Epithelial cell of proximal tubule (primary cell): ENCODE measurements at regions not wholly inside any gene's neighbourhood (a gene's known extent, or its start where the extent isn't known, plus 50 kb on each side); places are given as distances from the start of the nearest gene placed in this dataset.

Experiments used
- DNase-seq: peaks from one replicate; pipeline ENCODE4 v3.0.0-alpha.2; 2011; ENCODE audit warnings: low read depth
- H3K4me3 ChIP-seq: 2 replicates; pipeline ENCODE4 v1.5.1; 2011; ENCODE audit warnings: low read depth, mild to moderate bottlenecking, low read length
- CTCF ChIP-seq: conservative IDR thresholded peaks from 2 replicates; pipeline ENCODE4 v1.5.1; 2012; ENCODE audit warnings: low read depth, mild to moderate bottlenecking, low read length

GRCh38 chr5:87686975-87687374 lies 274.2 kb upstream of the CCNH start:
- TF ChIP-seq CTCF: no peak
- H3K4me3 ChIP-seq: no peak overlapping the region
- no peak for DNase-seq

- no peak overlapping the region for H3K4me3 ChIP-seq
- no peak for DNase-seq
- TF ChIP-seq CTCF: no peak
Observed at GRCh38 chr5:87686018-87686417, 273.3 kb upstream of the CCNH start.

GRCh38 chr5:87674235-87674634 lies 261.5 kb upstream of the CCNH start:
- no peak overlapping the region for H3K4me3 ChIP-seq
- no peak for TF ChIP-seq CTCF
- no peak for DNase-seq

GRCh38 chr5:87671146-87671545 lies 258.4 kb upstream of the CCNH start:
- no peak for DNase-seq
- TF ChIP-seq CTCF: no peak
- H3K4me3 ChIP-seq: no peak overlapping the region

GRCh38 chr5:87665166-87665565 lies 252.4 kb upstream of the CCNH start:
- no peak for TF ChIP-seq CTCF
- no peak for DNase-seq
- no peak overlapping the region for H3K4me3 ChIP-seq

- DNase-seq: no peak
- TF ChIP-seq CTCF: no peak
- no peak overlapping the region for H3K4me3 ChIP-seq
Observed at GRCh38 chr5:87661784-87662566, 249.2 kb upstream of the CCNH start.

- no peak for TF ChIP-seq CTCF
- no peak for DNase-seq
- H3K4me3 ChIP-seq: no peak overlapping the region
Observed at GRCh38 chr5:87653242-87653641, 240.5 kb upstream of the CCNH start.
